Upper lobe of left lung (tissue), 4 donors: ENCODE measurements at regions not wholly inside any gene's neighbourhood (a gene's known extent, or its start where the extent isn't known, plus 50 kb on each side); places are given as distances from the start of the nearest gene placed in this dataset.

Source experiments
- CTCF ChIP-seq, 6 experiments: fragments of 450-650 bp in 4 of 6; fragments of 200-600 bp in 2 of 6; sonication (generic) in 2 of 6; IDR thresholded peaks; one replicate each; pipeline ENCODE4 v1.5.1; 2016 to 2019; ENCODE audit warnings: antibody characterized with exemption in 6 of 6
- EP300 ChIP-seq, 4 donors: sonication (generic); formaldehyde crosslinking; IDR thresholded peaks; one replicate each; pipeline ENCODE4 v1.5.1; 2017; ENCODE audit warnings: antibody characterized with exemption in 4 of 4, control low read depth in 2 of 4
- POLR2A ChIP-seq, 4 donors: fragments of 450-650 bp; IDR thresholded peaks; one replicate each; pipeline ENCODE4 v1.5.1; 2016 to 2017; ENCODE audit warnings: antibody characterized with exemption in 4 of 4, mild to moderate bottlenecking in 2 of 4
- POLR2AphosphoS5 ChIP-seq, 2 donors: sonication (generic); formaldehyde crosslinking; IDR thresholded peaks; one replicate each; pipeline ENCODE4 v1.5.1; 2017; ENCODE audit warnings: antibody characterized with exemption in 2 of 2

- TF ChIP-seq EP300 (IDR thresholded peaks at IDR 0.05) (no peak), POLR2A (IDR thresholded peaks at IDR 0.05) (no peak), CTCF (IDR thresholded peaks at IDR 0.05) (no peak), POLR2AphosphoS5 (IDR thresholded peaks at IDR 0.05) (no peak)
These were observed 314.6 kb downstream of the LIG4 start for GRCh38 chr13:107900775-107901174.
